Mucosa of gallbladder (tissue), 1 donor: ENCODE measurements at regions not wholly inside any gene's neighbourhood (a gene's known extent, or its start where the extent isn't known, plus 50 kb on each side); places are given as distances from the start of the nearest gene placed in this dataset.
"Not testable (repeated sequence)": the region's sequence is repeated elsewhere in the genome, so short reads cannot be mapped to it uniquely, and the experiment has no call there.

Source experiments
- DNase-seq: peaks from one replicate; pipeline ENCODE4 v3.0.0-alpha.2; 2020; ENCODE audit warnings: low spot score
- donor health status: DM: no; HTN: no; CAD: no.

GRCh38 chr1:199041173-199041914 is 402.5 kb downstream of the PTPRC start:
- no peak for DNase-seq

- no peak for DNase-seq
Observed at GRCh38 chr1:199042193-199042592, 403.4 kb downstream of the PTPRC start.

DNA sequence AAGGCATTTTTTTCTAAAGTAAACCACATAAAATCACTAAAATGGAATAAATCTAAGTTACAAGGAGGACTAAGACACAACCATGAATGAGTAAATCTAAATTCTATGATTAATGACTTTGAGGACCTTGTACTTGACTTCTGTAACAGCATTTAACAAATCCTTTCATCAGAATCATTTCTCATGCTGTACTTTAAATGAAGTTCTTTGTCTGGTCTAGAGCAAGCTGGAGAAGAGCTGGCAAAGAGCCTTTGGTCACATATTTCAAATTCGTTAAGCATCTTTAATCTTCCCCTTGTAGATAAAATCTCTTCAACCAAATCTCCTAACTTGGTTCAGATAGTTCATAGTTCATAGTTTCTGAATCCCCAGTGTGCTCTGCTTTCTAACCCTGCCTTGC is 405.4 kb downstream of the PTPRC start:
- DNase-seq = no peak

GRCh38 chr1:199046618-199047017 is 407.8 kb downstream of the PTPRC start:
- no peak for DNase-seq

- no peak for DNase-seq
Observed at GRCh38 chr1:199054694-199055093, 415.9 kb downstream of the PTPRC start.

GRCh38 chr1:199057322-199057721 is 418.5 kb downstream of the PTPRC start:
- no peak for DNase-seq

- DNase-seq = no peak
Observed at GRCh38 chr1:199058281-199058680, 419.4 kb downstream of the PTPRC start.

DNA sequence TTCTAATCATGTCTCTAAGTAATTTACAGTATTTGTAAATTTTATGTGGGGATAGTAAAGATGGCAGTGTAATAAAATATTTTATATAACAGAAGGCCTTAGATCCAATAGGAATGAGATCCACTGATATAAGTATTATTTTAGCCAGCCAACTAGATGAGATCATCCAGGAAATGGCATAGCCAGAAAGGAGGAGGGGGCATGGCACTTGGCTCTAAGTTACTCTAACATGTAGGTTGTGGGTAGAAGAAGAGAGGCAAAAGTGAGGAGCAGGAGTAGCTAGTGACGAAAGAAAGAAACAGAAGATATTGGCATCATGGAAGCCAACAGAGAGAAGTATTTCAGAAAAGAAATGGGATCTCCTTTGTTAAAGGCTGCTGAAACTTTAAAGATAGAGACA is 426.1 kb downstream of the PTPRC start:
- DNase-seq = no peak

- no peak for DNase-seq
Observed at GRCh38 chr1:199067483-199067882, 428.6 kb downstream of the PTPRC start.

DNA sequence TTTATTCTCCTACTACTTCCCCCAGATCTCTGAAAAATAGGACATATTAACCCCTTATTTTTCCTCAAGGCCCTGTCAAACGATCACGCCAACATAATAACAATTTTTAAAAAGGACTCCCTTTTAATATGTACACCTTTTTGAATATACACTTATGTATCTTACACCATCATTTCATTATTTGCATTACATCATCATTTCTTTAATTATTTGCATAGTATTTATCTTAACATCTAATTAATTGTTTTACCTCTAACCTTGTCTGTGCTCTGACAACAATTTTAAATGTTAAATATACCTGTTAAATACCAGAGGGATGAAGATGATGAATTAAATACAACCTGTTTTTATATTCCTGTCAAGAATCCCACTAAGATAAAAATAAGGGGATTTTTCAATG is 432.2 kb downstream of the PTPRC start:
- no peak for DNase-seq

DNA sequence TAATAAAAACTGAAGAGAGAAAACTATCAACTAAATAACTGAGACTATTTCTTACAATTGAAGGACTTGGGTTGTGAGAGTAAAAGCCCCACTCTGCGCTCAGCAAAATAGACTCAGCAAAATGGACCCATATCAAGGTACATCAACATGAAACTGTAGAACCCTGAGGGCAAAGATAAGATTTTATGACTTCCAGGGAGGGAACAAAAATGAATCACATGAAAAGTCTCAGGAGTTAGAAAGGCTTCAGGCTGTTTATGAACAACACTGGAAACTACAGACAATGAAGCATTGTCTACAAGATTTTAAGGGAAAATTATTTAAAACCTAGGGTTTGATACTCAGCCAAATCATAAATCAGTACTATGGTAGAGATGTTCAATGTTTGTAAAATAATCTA is 434.3 kb downstream of the PTPRC start:
- DNase-seq = no peak

DNA sequence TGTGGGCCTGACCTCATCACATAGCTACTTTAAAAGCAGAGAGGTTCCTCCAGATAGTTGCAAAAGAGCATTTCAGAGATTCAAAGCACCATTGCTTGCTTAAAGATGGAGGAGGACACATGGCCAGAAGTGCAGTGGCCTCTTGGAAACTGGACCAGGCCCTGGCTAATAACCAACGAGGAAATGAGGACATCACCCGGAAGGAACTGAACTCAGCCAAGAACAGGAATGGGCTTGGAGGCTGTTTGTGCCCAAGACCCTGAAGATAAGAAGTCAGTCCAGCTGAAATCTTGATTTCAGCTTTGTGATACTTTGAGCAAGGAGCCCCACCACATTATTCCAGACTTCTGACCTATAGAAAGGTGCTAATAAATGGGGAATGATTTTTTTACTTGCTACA is 437.0 kb downstream of the PTPRC start:
- DNase-seq = no peak

DNA sequence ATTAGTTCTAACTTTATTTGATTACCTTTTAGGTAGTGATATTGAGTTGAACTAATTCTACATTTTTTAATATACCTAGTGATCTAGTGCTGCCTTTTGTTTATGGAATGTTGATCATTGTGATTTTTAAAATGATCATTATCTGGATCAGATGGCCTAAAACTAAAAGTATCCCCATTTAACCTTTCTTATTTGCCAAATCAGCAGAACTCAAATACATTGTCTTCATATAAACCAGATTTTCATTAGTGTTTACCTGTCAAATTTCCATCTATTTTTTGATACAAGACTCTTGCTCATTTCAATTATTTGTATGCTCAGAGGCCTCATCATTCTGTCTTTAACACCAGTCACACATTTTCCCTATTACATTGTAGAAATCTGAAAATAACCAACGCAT is 441.2 kb downstream of the PTPRC start:
- no peak for DNase-seq

DNA sequence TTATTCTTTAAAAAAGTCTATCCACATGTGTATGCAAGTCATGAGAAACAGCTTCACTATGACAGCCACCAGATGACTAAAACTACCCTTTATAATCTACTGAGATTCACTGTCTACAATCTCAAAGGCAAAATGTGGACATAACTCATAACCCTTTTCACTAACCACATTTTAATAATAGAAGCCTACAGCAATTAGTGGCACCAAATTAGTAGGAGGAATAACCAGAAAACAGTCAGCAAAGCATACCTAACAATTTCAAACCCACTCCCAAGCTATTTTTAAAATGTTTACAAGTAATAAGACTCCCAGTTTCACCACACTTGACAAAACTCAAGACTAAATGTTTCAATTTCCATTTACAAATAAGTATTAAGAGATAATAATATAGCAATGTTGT is 442.9 kb downstream of the PTPRC start:
- DNase-seq = no peak

DNA sequence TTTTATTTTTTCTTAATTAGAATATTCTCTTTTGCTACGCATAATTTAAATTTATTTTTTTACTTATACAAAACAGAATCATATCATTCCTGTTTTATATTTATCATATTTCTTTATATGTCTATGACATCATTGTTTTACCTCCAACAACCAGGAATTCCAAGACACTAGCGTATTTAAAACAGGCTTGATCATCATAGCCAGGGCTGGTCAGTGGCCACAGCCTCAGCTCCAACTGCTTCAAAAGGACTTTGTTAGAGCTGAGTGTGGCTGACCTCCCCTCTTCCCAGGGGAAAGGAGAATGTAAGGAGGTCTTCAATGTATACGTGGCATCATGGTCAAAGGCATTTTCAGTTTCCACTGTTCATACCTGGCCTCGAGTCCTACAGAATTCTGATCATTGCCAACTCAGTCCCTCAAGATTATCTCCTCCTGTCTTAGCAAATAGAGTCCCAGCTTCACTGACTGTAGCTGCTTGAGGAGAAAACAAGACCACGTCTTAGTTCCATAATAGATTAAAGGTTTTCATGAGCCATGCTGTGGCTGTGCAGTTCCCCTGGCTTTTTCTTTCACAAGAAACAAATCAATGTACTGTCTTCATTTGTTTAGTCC is 444.0 kb downstream of the PTPRC start:
- DNase-seq = no peak

- DNase-seq = no peak
Observed at GRCh38 chr1:199083680-199084079, 444.8 kb downstream of the PTPRC start.

DNA sequence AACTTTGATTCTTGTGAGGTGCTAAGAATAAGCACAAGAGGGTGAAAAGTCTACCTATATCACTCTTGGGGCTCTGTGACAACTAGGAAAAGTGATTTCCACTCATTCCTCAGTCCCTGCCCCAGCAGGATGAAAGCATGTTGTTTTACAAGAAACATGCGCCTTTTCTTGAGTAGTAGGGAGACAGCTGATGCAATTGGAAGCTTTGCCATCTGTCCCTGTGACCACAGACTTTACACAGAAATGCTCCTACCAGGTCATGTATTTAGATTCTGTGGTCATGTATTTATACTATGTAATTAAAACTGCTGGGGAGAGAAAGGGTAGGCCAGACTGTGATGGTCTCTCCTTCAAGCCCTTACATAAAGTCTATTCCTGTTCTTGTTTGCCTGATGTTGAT is 445.5 kb downstream of the PTPRC start:
- DNase-seq = no peak

- no peak for DNase-seq
Observed at GRCh38 chr1:199085903-199086302, 447.1 kb downstream of the PTPRC start.

- DNase-seq = no peak
Observed at GRCh38 chr1:199087144-199087543, 448.3 kb downstream of the PTPRC start.

GRCh38 chr1:199089393-199090122 is 450.7 kb downstream of the PTPRC start:
- no peak for DNase-seq

DNA sequence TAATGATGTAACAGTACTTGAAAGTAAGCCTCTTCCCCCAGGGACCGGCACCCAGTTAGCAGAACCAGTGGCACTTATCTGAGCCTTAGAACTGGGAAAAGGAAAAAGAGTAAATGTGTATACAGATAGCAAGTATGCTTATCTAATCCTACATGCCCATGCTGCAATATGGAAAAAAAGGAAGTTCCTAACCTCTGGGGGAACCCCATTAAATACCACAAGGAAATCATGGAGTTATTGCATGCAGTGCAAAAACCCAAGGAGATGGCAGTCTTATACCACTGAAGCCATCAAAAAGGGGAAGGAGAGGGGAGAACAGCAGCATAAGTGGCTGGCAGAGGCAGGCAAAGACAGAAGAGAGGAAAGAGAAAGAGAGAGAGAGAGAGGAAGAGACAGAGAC is 456.8 kb downstream of the PTPRC start:
- not testable (repeated sequence) for DNase-seq

GRCh38 chr1:199096591-199096990 is 457.8 kb downstream of the PTPRC start:
- DNase-seq = no peak

DNA sequence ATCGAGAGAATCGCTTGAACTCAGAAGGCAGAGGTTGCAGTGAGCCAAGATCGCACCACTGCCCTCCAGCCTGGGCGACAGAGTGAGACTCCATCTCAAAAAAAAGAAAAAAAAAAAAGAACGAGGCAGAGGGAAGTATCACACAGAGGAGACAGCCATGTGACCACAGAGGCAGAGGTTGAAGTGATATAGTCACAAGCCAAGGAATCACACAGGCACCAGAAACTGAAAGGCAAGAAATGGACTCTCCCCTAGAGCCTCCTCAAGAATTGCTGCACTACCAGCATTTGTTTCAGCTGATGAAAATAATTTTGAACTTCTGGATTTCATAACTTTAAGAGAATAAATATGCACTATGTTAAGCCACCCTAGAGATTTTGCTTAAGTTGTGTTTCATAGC is 459.6 kb downstream of the PTPRC start:
- DNase-seq = no peak
